ENCODE measurements at regions not wholly inside any gene's neighbourhood (a gene's known extent, or its start where the extent isn't known, plus 50 kb on each side); places are given as distances from the start of the nearest gene placed in this dataset.

DNA sequence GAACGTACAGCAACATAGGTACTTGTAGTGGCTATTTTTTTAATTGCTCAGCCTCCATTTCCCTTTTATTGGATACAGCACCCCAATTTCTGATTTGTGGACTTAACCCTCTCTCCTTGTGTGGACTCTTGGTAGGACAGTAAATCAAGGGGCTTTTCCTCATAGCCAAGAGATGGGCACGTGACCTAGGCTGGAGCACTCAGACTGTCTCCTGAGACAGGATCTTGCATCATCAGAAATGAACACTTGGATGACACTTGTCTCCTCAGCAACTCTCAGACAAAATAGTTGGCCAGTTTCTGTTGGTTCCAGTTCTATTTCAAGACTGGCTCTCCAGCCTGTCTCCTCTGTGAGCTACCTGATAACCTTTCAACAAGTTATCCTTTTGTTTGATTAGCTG lies 112.9 kb upstream of the ZNF678 start:
- DNase-seq (ENCODE audit: low spot score), result no peak

DNA sequence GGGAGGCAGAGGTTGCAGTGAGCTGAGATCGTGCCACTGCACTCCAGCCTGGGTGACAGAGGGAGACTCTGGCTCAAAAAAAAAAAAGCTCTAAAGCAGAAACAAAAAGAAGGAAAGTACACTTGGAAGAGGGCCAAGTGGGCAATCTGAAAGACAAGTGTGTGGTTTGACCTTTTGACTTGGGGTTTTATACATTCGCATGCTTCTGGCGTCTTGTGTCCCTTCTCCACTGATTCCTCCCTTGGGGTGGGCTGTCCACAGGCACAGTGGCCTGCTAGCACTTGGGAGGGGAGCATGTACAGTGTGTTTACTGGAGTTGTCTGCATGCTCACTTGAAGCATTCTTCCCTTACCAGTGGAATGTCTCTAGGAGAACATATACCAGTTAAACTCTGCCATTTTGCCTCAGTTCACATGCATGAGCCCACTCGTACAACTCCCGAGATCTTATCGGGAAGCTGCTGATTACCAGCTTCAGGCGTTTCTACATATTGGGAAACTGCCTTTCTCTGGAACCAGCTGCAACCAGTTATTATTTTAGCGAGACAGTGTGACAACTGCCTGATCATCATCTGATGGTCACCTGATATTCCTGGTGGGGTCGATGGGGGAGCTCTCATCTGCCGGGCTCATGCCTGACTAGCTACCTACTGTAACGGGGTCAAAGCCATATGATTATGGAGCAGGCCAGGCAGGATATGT lies 113.5 kb upstream of the ZNF678 start:
- no peak for DNase-seq (ENCODE audit: low spot score)

GRCh38 chr1:227449051-227449450 lies 114.3 kb upstream of the ZNF678 start:
- DNase-seq (ENCODE audit: low spot score), result no peak

DNA sequence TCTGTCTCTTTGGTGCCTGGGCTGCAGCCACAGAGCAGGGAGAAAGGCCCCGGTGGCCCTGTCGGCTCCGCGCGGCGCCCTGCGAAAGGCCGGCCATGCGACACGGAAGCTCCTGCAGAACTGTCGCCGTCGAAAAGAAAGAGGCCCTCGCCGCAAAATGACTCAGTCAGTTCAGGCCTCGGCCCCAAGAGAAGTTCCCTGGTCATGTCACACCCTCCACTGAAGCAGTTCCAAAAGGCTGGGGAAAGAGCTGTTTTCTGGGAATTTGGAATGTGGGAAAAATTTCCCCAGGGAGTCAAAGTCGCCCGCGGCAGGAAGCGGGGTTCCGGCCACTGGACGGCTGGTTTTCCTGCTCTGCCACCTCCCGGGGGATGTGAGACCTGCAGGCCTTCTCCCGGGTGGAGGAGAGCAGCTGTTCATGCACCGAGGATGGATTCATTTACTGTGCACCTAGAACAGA lies 115.8 kb upstream of the ZNF678 start:
- peak; percentile 57 for DNase-seq (ENCODE audit: low spot score)

DNA sequence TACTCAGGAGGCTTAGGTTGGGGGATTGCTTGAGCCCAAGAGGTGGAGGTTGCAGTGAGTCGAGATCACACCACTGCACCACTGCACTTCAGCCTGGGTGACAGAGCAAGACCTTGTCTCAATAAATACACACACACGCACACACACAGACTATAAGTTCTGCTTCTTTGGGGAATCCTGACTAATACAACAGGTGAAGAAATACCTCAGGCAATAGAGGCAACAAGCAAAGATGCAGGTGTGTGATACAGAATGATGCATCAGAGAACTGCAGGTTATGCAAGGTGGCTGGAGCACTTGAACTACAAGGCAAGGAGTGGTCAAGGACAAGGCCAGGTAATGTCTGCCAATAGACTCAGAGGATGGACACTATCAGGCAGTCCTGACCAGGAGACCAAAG lies 117.6 kb upstream of the ZNF678 start:
- DNase-seq (ENCODE audit: low spot score), result no peak

DNA sequence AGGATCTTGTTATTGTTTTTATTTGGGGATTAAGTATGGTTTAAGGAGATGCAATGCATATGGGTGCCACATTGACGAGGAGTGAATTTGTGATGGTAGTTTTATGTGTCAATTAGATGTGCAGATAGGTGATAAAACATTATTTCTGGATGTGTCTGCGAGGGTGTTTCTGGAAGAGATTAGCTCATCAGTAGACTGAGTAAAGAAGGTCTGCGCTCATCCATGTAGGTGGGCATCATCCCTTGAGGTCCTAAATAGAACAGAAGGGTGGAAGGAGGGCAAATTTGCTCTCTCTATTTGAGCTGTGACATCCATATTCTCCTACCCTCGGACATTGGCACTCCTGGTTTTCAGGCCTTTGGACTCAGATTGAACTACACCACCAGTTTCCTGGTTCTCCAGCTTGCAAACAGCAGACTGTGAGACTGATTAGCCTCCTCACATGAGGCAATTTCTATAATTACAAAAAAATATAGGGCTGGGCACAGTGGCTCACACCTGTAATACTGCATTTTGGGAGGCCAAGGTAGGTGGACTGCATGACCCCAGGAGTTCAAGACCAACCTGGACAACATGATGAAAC lies 118.2 kb upstream of the ZNF678 start:
- no peak for DNase-seq (ENCODE audit: low spot score)

DNA sequence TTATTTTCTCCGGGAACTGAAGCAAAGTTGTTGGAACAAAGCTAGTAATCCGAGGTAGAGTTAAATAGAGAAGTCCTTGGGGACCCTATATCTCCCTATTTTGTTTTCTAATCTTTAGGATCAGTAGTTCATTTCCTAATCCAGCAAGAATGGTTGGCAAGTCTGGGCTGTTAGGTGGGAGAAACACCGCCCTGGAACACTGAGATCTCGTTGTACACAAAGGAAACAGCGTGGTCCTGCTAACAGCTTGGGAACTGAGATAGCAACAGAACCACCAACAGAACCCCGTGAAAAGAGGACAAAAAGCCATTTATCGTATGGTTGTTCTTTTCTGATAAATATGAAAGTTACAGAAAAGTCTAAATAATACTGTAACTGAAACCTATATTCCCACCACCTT lies 121.9 kb upstream of the CDC42BPA start:
- DNase-seq (ENCODE audit: low spot score), result no peak

DNA sequence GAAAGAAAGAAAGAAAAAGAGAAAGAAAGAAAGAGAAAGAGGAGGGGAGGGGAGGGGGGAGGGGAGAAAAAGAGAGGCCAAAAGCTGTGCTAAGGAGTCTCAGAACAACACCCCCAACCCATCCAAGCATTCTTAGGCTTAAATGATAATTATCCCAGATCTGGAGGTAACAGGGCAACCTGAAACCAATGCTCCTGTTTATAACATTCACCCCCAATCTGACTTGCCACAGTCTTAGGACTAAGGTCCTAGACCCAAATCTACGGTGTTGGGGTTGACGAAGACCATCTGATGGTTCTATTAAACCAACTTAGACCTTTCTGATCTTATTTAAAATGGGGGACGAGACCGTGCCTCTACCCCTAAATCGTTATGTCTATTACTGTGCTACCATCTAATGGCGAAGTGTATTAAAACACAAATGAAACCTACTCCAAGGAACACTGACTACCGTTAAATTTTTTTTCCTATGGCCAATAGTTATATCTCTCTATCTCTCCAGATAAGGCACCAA lies 119.3 kb upstream of the CDC42BPA start:
- DNase-seq (ENCODE audit: low spot score), result peak; percentile 71

DNA sequence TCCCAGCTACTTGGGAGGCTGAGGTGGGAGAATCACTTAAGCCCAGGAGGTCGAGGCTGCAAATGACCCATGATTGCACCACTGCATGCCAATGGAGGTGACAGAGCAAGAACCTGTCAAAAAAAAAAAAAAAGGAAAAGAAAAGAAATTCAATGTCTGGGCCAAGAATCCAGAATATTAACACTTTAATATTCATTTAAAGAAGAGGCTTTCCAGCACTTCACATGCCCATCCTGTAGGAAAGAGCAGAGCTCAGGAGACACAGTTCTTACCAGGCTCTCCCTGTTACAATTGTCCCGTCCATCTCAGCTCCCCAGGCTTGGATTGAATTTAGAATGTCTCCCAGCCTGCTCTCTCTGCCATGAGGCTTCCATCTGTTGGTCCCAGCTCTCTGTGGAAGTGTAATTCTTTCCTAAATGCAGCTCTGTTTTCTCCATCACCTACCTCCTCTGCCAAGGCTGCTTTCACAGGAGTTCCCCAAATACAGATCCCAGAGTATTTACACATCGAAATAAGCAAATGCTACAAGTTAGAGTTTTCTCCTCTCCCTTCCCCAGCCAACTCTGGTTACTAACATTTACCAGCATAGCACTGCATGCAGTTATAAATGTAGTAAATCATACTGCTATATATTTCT lies 116.6 kb upstream of the CDC42BPA start:
- no peak for DNase-seq (ENCODE audit: low spot score)

- no peak for DNase-seq (ENCODE audit: low spot score)
These were observed 115.5 kb upstream of the CDC42BPA start for GRCh38 chr1:227433663-227434341.

GRCh38 chr1:227432981-227433380 lies 114.7 kb upstream of the CDC42BPA start:
- DNase-seq (ENCODE audit: low spot score), result no peak

GRCh38 chr1:227432181-227432535 lies 113.9 kb upstream of the CDC42BPA start:
- no peak for DNase-seq (ENCODE audit: low spot score)

GRCh38 chr1:227429447-227430359 lies 111.4 kb upstream of the CDC42BPA start:
- no peak for DNase-seq (ENCODE audit: low spot score)

DNA sequence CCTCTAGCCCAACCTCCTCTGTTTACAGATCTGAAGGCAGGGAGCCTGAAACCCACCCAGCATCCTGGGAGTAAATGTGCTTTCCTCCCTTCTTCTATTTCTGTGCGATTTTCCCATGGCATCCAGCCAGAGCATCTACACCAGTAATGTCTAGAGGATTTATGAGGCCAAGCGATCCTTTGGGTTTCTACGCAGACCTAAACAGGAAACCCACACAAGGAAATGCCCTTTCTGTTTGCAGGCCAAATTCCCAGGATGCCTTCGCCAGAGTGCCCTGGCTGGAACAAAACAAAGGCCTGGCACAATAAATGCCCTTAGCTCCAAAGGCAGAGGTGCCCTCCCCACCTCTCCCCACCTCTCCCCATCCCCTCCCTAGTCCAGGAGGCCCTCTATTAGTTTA lies 110.5 kb upstream of the CDC42BPA start:
- DNase-seq (ENCODE audit: low spot score), result no peak

DNA sequence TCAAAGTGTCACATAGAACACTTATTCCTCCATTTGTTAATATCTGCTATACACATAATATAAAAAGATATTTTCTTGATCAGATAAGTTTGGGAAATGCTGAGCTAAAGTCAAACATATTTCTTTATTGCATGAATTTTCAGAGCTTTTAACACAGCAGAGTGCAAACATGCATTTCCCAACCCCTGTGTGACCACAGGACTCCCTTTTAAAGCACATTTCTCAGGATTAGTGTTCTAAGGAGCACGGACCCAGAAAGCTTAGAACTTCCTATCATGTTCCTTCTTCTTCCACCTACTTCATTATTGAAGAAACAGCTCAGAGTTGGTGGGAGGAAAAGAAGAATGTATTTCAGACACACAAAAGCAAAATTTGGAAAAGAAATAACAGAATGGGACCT lies 109.1 kb upstream of the CDC42BPA start:
- no peak for DNase-seq (ENCODE audit: low spot score)

DNA sequence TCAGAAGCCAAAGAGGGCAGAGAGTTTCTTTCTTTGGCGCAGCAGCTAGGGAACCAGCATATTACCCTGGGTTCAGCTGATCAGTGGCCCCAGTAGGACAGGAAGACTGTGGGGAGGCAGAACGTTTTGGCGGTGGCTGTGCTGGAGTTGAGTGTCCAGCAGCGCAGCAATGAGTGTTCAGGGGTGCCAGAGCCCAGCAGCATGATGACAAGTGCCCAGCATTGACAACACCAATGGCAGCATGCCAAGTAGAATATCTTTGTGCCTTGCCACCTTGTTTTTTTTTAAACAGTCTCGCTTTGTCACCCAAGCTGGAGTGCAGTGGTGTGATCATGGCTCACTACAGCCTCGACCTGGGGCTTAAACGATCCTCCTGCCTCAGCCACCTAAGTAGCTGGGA lies 106.7 kb upstream of the CDC42BPA start:
- no peak for DNase-seq (ENCODE audit: low spot score)

DNA sequence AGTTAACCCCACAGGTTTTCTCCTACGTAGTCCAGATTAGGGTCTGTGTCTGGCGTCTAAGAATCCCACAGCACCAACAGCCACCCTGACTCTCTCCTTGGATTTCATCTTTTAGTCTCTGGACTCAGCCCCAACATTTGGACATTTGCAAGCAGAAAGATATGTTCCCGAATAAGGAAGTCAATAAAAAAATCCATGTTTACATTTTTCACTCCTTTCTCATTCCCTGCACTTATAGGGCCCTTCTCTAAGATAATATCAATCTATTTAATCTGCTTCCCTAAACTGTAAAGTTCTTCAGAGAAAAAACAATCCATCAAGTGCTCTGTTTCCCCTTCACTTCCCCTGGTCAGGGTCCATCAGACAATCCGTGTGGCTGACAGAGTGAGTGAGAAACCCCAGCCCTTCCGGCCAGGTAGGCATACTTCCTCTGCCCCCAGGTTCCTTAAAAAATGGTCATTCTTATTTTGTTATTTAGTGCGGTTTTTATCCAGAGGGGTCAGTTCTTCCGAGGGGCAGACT lies 105.9 kb upstream of the CDC42BPA start:
- no peak for DNase-seq (ENCODE audit: low spot score)

DNA sequence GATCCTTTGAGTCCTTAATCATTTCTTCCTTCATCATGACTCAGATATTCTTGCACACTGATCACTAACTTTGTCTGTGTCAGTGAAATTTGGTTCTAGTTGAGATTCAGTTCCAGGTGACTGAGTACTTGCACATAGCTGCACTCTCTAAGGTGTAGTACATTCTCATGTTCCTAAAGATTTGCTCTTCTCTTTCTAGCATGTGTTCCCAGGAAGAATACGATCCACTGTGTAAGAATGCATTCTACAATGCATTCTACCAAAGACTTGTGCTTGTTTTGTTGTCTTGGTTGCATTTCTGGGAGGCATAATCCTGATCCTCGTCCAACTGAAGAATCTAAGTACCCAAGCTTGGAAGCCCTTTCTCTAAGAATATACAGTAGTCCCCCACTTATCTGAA lies 104.3 kb upstream of the CDC42BPA start:
- DNase-seq (ENCODE audit: low spot score), result no peak

DNA sequence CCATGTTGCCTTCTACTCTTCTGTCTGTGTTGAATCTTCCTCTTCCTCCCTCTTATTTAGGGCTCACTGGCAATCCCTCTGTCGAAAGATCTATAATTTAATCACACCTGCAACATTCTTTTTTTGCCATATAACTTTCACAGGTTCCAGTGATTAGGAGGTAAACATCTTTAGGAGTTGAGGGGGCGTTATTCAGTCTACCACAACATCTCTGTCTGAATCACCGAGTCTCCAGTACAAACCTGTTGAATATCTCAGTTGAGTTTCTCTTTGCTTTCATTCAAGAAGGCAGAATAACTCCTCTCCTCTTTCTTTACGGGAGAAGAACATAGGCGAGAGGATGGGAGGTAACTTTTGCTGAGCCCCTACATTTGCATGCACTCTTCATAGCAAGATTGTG lies 101.9 kb upstream of the CDC42BPA start:
- DNase-seq (ENCODE audit: low spot score), result no peak

DNA sequence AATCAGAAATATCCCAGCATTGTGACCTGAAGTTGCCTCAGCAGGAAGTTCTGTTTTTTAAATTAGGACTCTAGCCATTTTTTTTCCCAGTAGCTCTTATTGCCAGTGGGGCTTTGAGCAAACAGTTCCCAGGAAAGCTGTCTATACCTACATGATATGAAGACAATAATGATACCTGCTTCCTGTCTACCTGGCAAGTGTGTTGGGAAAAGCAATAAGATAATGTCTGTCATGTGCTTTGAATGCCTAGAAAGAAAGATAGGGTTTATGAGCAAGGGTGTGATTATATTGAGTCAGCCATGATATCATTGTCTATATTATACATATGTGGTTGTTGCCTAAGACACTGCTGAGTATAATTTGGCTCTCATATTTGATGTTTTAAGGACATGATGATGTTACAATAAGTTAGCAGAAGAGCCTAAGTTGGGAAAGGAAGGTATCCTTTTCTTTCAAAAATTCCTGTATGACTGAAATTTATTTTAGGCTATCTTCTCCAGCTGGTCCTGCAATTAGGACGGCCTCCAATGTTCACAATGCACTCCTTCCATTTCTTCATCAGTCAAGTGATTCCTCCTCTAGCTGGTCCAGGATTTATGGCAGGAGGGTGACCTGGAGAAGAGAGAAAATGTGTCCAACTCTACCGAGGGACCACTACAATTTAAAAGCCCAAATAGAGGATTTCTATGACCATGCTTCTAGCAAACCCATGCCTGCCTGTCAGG lies 99.6 kb upstream of the CDC42BPA start:
- no peak for DNase-seq (ENCODE audit: low spot score)
